ENCODE measurements at regions not wholly inside any gene's neighbourhood (a gene's known extent, or its start where the extent isn't known, plus 50 kb on each side); places are given as distances from the start of the nearest gene placed in this dataset.

- no peak for DNase-seq (ENCODE audit: low spot score)
- 66% methylated on average over 1 of the region's 1 CpG for WGBS (ENCODE audit: low lambda C conversion rate, missing lambda C conversion rate)
- Histone ChIP-seq H3K27me3 (no peaks in the 10 kb centered on the region), H2AFZ (no peak overlapping the region), H3K4me2 (no peak overlapping the region), H4K20me1 (ENCODE audit: insufficient read depth, poor library complexity, severe bottlenecking) (no peaks in the 10 kb centered on the region), H3K4me3 (no peak overlapping the region), H3K79me2 (no peaks in the 10 kb centered on the region), H3K36me3 (replicated peaks; ENCODE audit: insufficient read depth, low read depth) (no peaks in the 10 kb centered on the region), H3K4me1 (ENCODE audit: insufficient read depth) (no peaks in the 10 kb centered on the region), H3K27ac (no peak overlapping the region), H3K9me2 (replicated peaks; ENCODE audit: insufficient read depth) (no peaks in the 10 kb centered on the region), H3K9me3 (ENCODE audit: low read depth) (no peaks in the 10 kb centered on the region)
- no peak for TF ChIP-seq EZH2 (IDR thresholded peaks at IDR 0.05; ENCODE audit: borderline replicate concordance)
- TF ChIP-seq EZH2phosphoT487 (IDR thresholded peaks at IDR 0.05; ENCODE audit: low read depth, severe bottlenecking, unreplicated experiment) = no peak
- TF ChIP-seq CTCF (IDR thresholded peaks at IDR 0.05; ENCODE audit: poor library complexity) = no peak
These were observed 173.1 kb downstream of the PLK2 start for GRCh38 chr5:58286741-58287140.

- Histone ChIP-seq H3K79me2 (no peaks in the 10 kb centered on the region), H3K4me2 (no peak overlapping the region), H3K9me3 (ENCODE audit: low read depth) (no peaks in the 10 kb centered on the region), H3K27ac (no peak overlapping the region), H2AFZ (no peak overlapping the region), H4K20me1 (ENCODE audit: insufficient read depth, poor library complexity, severe bottlenecking) (no peaks in the 10 kb centered on the region), H3K36me3 (replicated peaks; ENCODE audit: insufficient read depth, low read depth) (no peaks in the 10 kb centered on the region), H3K9me2 (replicated peaks; ENCODE audit: insufficient read depth) (no peaks in the 10 kb centered on the region), H3K27me3 (no peaks in the 10 kb centered on the region), H3K4me1 (ENCODE audit: insufficient read depth) (no peaks in the 10 kb centered on the region), H3K4me3 (no peak overlapping the region)
- no peak for DNase-seq (ENCODE audit: low spot score)
- 96% methylated on average over 2 of the region's 2 CpGs for WGBS (ENCODE audit: low lambda C conversion rate, missing lambda C conversion rate)
- TF ChIP-seq EZH2phosphoT487 (IDR thresholded peaks at IDR 0.05; ENCODE audit: low read depth, severe bottlenecking, unreplicated experiment) (no peak), CTCF (IDR thresholded peaks at IDR 0.05; ENCODE audit: poor library complexity) (no peak), EZH2 (IDR thresholded peaks at IDR 0.05; ENCODE audit: borderline replicate concordance) (no peak)
These were observed 174.0 kb downstream of the PLK2 start for GRCh38 chr5:58285900-58286299.

- no peak overlapping the region for H3K4me2 ChIP-seq
- no peaks in the 10 kb centered on the region for H3K4me1 ChIP-seq (ENCODE audit: insufficient read depth)
- no peaks in the 10 kb centered on the region for H4K20me1 ChIP-seq (ENCODE audit: insufficient read depth, poor library complexity, severe bottlenecking)
- H2AFZ ChIP-seq = no peak overlapping the region
- H3K9me2 ChIP-seq (replicated peaks; ENCODE audit: insufficient read depth) = no peaks in the 10 kb centered on the region
- DNase-seq (ENCODE audit: low spot score) = no peak
- no peaks in the 10 kb centered on the region for H3K27me3 ChIP-seq
- H3K27ac ChIP-seq = no peak overlapping the region
- H3K79me2 ChIP-seq = no peaks in the 10 kb centered on the region
- H3K9me3 ChIP-seq (ENCODE audit: low read depth) = no peaks in the 10 kb centered on the region
- no peak overlapping the region for H3K4me3 ChIP-seq
- H3K36me3 ChIP-seq (replicated peaks; ENCODE audit: insufficient read depth, low read depth) = no peaks in the 10 kb centered on the region
- WGBS (ENCODE audit: low lambda C conversion rate, missing lambda C conversion rate) = 94% methylated on average over 2 of the region's 2 CpGs
- TF ChIP-seq CTCF (IDR thresholded peaks at IDR 0.05; ENCODE audit: poor library complexity) (no peak), EZH2phosphoT487 (IDR thresholded peaks at IDR 0.05; ENCODE audit: low read depth, severe bottlenecking, unreplicated experiment) (no peak), EZH2 (IDR thresholded peaks at IDR 0.05; ENCODE audit: borderline replicate concordance) (no peak)
These were observed 175.0 kb downstream of the PLK2 start for GRCh38 chr5:58284886-58285285.

- no peaks in the 10 kb centered on the region for H3K9me2 ChIP-seq (replicated peaks; ENCODE audit: insufficient read depth)
- no peaks in the 10 kb centered on the region for H3K79me2 ChIP-seq
- H4K20me1 ChIP-seq (ENCODE audit: insufficient read depth, poor library complexity, severe bottlenecking) = no peaks in the 10 kb centered on the region
- DNase-seq (ENCODE audit: low spot score) = no peak
- H3K4me1 ChIP-seq (ENCODE audit: insufficient read depth) = no peaks in the 10 kb centered on the region
- no peak overlapping the region for H2AFZ ChIP-seq
- H3K36me3 ChIP-seq (replicated peaks; ENCODE audit: insufficient read depth, low read depth) = no peaks in the 10 kb centered on the region
- TF ChIP-seq CTCF (IDR thresholded peaks at IDR 0.05; ENCODE audit: poor library complexity) = no peak
- TF ChIP-seq EZH2phosphoT487 (IDR thresholded peaks at IDR 0.05; ENCODE audit: low read depth, severe bottlenecking, unreplicated experiment) = no peak
- no peak for TF ChIP-seq EZH2 (IDR thresholded peaks at IDR 0.05; ENCODE audit: borderline replicate concordance)
- H3K27ac ChIP-seq = no peak overlapping the region
- no peaks in the 10 kb centered on the region for H3K9me3 ChIP-seq (ENCODE audit: low read depth)
- 90% methylated on average over 2 of the region's 2 CpGs for WGBS (ENCODE audit: low lambda C conversion rate, missing lambda C conversion rate)
- no peaks in the 10 kb centered on the region for H3K27me3 ChIP-seq
- H3K4me2 ChIP-seq = no peak overlapping the region
- H3K4me3 ChIP-seq = no peak overlapping the region
These were observed 178.7 kb downstream of the PLK2 start for GRCh38 chr5:58281189-58281588.

Data from hepatocyte (in vitro differentiated cells).